Upper lobe of left lung (tissue), 6 donors: ENCODE measurements at regions not wholly inside any gene's neighbourhood (a gene's known extent, or its start where the extent isn't known, plus 50 kb on each side); places are given as distances from the start of the nearest gene placed in this dataset.

Source experiments
- ATAC-seq, 2 donors: fragments of 200-7000 bp; cut with Tn5 transposase; one replicate each; pipeline ENCODE4 v1.9.1; 2022; ENCODE audit warnings: mild to moderate bottlenecking in 2 of 2, moderate library complexity in 2 of 2; ENCODE audit not compliant: low FRiP score in 2 of 2
- DNase-seq, 2 donors: peaks; one replicate each; pipeline ENCODE4 v3.0.0-alpha.2; 2019 to 2020
- H3K27ac ChIP-seq, 4 donors: fragments of 200-600 bp; sonication (generic); one replicate each; pipeline ENCODE4 v1.5.1; 2016 to 2019
- H3K27me3 ChIP-seq, 4 donors: fragments of 200-600 bp; sonication (generic); one replicate each; pipeline ENCODE4 v1.5.1; 2017 to 2019
- H3K36me3 ChIP-seq, 4 donors: fragments of 200-600 bp; sonication (generic); one replicate each; pipeline ENCODE4 v1.5.1; 2016 to 2019
- H3K4me1 ChIP-seq, 4 donors: fragments of 200-600 bp; sonication (generic); one replicate each; pipeline ENCODE4 v1.5.1; 2018 to 2019
- H3K4me3 ChIP-seq, 4 donors: fragments of 200-600 bp; sonication (generic); one replicate each; pipeline ENCODE4 v1.5.1; 2017 to 2019; ENCODE audit warnings: mild to moderate bottlenecking in 2 of 4, moderate library complexity in 1 of 4
- H3K9me3 ChIP-seq, 4 donors: fragments of 200-600 bp; sonication (generic); one replicate each; pipeline ENCODE4 v1.5.1; 2018 to 2019
- EP300 ChIP-seq, 4 donors: sonication (generic); formaldehyde crosslinking; IDR thresholded peaks; one replicate each; pipeline ENCODE4 v1.5.1; 2017; ENCODE audit warnings: antibody characterized with exemption in 4 of 4, control low read depth in 2 of 4
- POLR2A ChIP-seq, 4 donors: fragments of 450-650 bp; IDR thresholded peaks; one replicate each; pipeline ENCODE4 v1.5.1; 2016 to 2017; ENCODE audit warnings: antibody characterized with exemption in 4 of 4, mild to moderate bottlenecking in 2 of 4
- POLR2AphosphoS5 ChIP-seq, 2 donors: sonication (generic); formaldehyde crosslinking; IDR thresholded peaks; one replicate each; pipeline ENCODE4 v1.5.1; 2017; ENCODE audit warnings: antibody characterized with exemption in 2 of 2
- WGBS, 2 donors: methylation state at CpG; one replicate each; pipeline ENCODE4 v1.1.5; 2017 to 2018; 5-methylcytosine and 5-hydroxymethylcytosine counted together
- TF ChIP-seq, protein P1 (sequence below), 6 experiments: fragments of 450-650 bp in 4 of 6; fragments of 200-600 bp in 2 of 6; sonication (generic) in 2 of 6; IDR thresholded peaks; one replicate each; pipeline ENCODE4 v1.5.1; 2016 to 2019; ENCODE audit warnings: antibody characterized with exemption in 6 of 6
- donor health status: DM: no; HTN: no; CAD: no; lungs with moderate emphysema.
- donor health status: DM: no; HTN: yes; CAD: no; lungs with severe emphysema.

DNA sequence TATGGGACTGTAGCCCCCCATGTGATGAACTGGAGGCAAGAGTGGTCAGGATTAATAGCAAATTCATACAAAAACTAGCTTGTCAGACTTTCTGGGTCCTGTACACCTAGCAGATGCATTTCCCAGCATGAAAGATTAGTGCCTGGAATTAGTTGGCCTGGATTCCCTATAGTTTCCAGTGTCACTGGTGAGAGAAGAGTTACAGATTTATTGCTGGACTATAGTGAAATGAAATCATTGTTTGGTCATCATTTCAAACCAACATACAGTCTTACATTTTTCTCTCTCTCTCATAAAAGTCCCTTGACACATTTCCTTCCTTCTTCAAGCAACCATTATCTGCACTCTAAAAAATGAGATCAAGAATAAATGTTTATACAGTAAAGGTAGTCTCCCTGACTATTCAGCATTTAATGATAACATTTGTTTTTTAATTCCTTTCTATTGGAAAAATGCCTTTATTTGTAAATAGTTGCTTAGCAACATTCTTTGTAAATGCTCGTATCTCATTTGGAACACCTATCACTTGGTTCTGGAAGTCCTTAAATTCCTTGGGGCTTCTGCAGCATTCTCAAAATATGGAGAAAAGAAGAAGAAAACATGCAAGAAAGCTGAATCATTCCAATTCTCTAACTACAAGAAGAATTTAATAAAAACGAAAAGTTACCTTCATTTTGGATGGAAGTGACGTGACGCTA is 144.4 kb downstream of the MREG start:
- Histone ChIP-seq H3K4me3 (no peak overlapping the region), H3K27me3 (no peaks in the 10 kb centered on the region), H3K36me3 (no peaks in the 10 kb centered on the region), H3K27ac (no peak overlapping the region), H3K4me1 (peaks cover 0 to 4% (median 0%) of the 10 kb centered on the region in 4 donors), H3K9me3 (no peaks in the 10 kb centered on the region)
- TF ChIP-seq POLR2AphosphoS5 (IDR thresholded peaks at IDR 0.05), result no peak
- no peak for TF ChIP-seq EP300 (IDR thresholded peaks at IDR 0.05)
- no peak for TF ChIP-seq POLR2A (IDR thresholded peaks at IDR 0.05)
- TF ChIP-seq, protein P1, sequence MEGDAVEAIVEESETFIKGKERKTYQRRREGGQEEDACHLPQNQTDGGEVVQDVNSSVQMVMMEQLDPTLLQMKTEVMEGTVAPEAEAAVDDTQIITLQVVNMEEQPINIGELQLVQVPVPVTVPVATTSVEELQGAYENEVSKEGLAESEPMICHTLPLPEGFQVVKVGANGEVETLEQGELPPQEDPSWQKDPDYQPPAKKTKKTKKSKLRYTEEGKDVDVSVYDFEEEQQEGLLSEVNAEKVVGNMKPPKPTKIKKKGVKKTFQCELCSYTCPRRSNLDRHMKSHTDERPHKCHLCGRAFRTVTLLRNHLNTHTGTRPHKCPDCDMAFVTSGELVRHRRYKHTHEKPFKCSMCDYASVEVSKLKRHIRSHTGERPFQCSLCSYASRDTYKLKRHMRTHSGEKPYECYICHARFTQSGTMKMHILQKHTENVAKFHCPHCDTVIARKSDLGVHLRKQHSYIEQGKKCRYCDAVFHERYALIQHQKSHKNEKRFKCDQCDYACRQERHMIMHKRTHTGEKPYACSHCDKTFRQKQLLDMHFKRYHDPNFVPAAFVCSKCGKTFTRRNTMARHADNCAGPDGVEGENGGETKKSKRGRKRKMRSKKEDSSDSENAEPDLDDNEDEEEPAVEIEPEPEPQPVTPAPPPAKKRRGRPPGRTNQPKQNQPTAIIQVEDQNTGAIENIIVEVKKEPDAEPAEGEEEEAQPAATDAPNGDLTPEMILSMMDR (IDR thresholded peaks at IDR 0.05), result no peak
- DNase-seq (no peak), ATAC-seq (peak in 1 of 2 donors; percentile 52)
- 71 to 79% methylated on average over 4 of the region's 4 CpGs for WGBS, 2 donors

DNA sequence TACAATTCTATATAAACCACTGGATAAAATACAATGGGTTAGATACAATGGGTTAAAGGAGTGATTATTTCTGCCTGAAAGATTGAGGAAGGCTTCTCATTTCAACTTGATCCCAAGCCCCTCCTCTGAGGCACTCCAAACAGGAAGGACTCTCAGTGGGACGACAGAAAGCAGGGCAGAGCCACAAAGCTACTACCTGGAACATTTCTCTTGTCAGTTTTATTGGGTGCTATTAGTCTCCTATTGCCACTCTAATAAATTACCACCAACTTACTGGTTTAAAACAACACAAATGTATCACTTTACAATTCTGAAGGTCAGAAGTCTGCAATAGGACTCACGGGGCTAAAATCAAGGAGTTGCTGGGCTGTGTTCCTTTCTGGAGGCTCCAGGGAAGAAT is 146.7 kb downstream of the MREG start:
- no peak for ATAC-seq
- Histone ChIP-seq H3K27me3 (no peaks in the 10 kb centered on the region), H3K9me3 (no peaks in the 10 kb centered on the region), H3K36me3 (no peaks in the 10 kb centered on the region), H3K4me1 (peaks cover 0 to 4% (median 0%) of the 10 kb centered on the region in 4 donors), H3K4me3 (no peak overlapping the region), H3K27ac (no peak overlapping the region)
- DNase-seq, result no peak
- no peak for TF ChIP-seq EP300 (IDR thresholded peaks at IDR 0.05)
- TF ChIP-seq POLR2A (IDR thresholded peaks at IDR 0.05), result no peak
- no peak for TF ChIP-seq POLR2AphosphoS5 (IDR thresholded peaks at IDR 0.05)
- WGBS, 2 donors, result 52 to 56% methylated on average over 2 of the region's 2 CpGs

DNA sequence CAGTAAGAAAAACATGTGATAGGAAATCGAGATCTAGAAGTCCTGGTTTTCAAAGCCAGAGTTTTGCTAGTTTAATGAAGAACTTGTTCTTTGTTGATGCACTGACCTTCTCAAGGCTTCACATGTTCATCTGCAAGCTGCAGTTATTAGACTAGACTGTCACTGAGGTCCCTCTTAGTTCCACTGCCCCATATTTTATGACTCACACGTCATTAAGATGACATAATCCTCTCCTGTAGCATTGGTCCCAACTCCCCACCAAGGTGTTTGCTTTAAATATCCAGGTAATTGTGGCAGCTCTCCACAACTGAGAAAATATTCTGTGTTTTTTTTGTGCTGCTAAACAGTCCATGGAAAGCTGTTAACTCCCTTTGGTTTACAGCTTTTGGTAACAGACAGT is 149.7 kb downstream of the MREG start:
- ATAC-seq, result no peak
- 53 to 70% methylated on average over 2 of the region's 2 CpGs for WGBS, 2 donors
- no peak for TF ChIP-seq EP300 (IDR thresholded peaks at IDR 0.05)
- TF ChIP-seq, protein P1 (IDR thresholded peaks at IDR 0.05), result no peak
- TF ChIP-seq POLR2A (IDR thresholded peaks at IDR 0.05), result no peak
- TF ChIP-seq POLR2AphosphoS5 (IDR thresholded peaks at IDR 0.05), result no peak
- no peak overlapping the region for H3K27ac ChIP-seq
- no peaks in the 10 kb centered on the region for H3K4me1 ChIP-seq
- H3K36me3 ChIP-seq, result no peaks in the 10 kb centered on the region
- no peak overlapping the region for H3K4me3 ChIP-seq
- no peaks in the 10 kb centered on the region for H3K27me3 ChIP-seq
- no peak for DNase-seq
- H3K9me3 ChIP-seq, result no peaks in the 10 kb centered on the region

DNA sequence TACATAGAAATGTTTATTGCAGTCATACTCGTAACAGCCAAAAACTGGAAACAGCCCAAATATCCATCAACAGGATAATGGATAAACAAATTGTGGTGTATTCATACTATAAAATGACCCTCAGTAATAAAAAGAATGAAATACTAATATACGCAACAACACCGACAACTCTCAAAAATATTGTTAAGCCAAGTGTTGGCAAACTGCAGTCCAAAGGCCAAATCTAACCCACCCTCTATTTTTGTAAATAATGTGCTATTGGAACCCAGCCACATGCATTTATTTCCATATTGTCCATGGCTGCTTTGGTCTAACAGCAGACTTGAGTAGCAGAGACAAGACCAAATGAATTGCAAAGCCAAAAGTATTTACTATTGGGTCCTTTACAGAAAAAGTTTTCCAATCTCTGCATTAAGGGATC is 151.0 kb downstream of the MREG start:
- H3K36me3 ChIP-seq, result no peaks in the 10 kb centered on the region
- DNase-seq (no peak), ATAC-seq (no peak)
- H3K4me3 ChIP-seq, result no peak overlapping the region
- no peaks in the 10 kb centered on the region for H3K27me3 ChIP-seq
- H3K4me1 ChIP-seq, result no peaks in the 10 kb centered on the region
- 79 to 85% methylated on average over 3 of the region's 3 CpGs for WGBS, 2 donors
- no peaks in the 10 kb centered on the region for H3K9me3 ChIP-seq
- TF ChIP-seq POLR2A (IDR thresholded peaks at IDR 0.05) (no peak), POLR2AphosphoS5 (IDR thresholded peaks at IDR 0.05) (no peak), EP300 (IDR thresholded peaks at IDR 0.05) (no peak)
- TF ChIP-seq, protein P1 (IDR thresholded peaks at IDR 0.05), result no peak
- H3K27ac ChIP-seq, result no peak overlapping the region

DNA sequence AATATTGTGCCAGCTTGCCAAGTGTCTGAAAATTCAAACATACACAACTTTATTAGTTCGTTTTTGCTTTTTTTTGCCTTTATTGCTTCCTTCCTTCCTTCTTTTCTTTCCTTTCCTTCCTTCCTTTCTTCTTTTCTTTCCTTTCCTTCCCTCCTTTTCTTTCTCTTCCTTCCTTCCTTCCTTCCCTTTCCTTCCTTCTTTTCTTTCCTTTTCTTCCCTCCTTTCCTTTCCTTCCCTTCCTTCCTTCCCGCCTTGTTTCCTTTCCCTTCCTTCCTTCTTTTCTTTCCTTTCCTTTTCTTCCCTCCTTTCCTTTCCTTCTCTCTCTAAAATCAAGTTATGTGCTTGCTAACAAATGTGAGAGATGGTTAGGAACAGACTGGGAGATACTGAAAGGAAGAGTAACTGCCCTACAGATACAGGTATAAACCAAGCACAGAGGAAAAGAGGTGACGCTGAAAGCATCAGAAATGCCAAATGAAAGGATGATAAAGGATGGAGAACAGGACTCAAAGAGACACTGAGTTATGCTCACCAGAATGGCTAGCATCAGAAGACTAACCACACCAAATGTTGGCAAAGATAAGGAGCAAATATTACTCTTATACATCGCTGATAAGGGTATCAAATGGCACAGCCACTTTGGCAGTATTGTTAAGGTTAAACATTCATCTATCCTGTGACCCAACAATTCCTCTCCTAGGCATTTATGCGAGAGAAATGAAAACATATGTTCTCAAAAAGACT is 151.6 kb downstream of the MREG start:
- TF ChIP-seq POLR2A (IDR thresholded peaks at IDR 0.05) (no peak), EP300 (IDR thresholded peaks at IDR 0.05) (no peak), POLR2AphosphoS5 (IDR thresholded peaks at IDR 0.05) (no peak)
- TF ChIP-seq, protein P1 (IDR thresholded peaks at IDR 0.05), result no peak
- Histone ChIP-seq H3K36me3 (no peaks in the 10 kb centered on the region), H3K4me1 (no peaks in the 10 kb centered on the region), H3K4me3 (no peak overlapping the region), H3K27me3 (no peaks in the 10 kb centered on the region), H3K27ac (no peak overlapping the region), H3K9me3 (no peaks in the 10 kb centered on the region)
- WGBS, 2 donors, result 79 to 82% methylated on average over 5 of the region's 5 CpGs
- ATAC-seq (no peak), DNase-seq (no peak)
